Adrenal gland (tissue), 9 donors: ENCODE measurements at regions not wholly inside any gene's neighbourhood (a gene's known extent, or its start where the extent isn't known, plus 50 kb on each side); places are given as distances from the start of the nearest gene placed in this dataset.

Source experiments
- DNase-seq, 7 donors: peaks; one replicate each; pipeline ENCODE4 v3.0.0-alpha.2; 2019 to 2020
- H3K27ac ChIP-seq, 5 donors: fragments of 200-600 bp; sonication (generic) in 4 of 5; 1 replicate in 3 of 5; 2 replicates in 2 of 5; pipeline versions ENCODE4 v1.5.1 to v1.8.0; 2016 to 2020; ENCODE audit warnings: mild to moderate bottlenecking in 1 of 5
- H3K27me3 ChIP-seq: fragments of 200-600 bp; 2 replicates; pipeline ENCODE4 v1.8.0; 2021
- H3K36me3 ChIP-seq, 2 donors: fragments of 200-600 bp; replicated peaks in 1 of 2; 1 replicate in 1 of 2; 2 replicates in 1 of 2; pipeline versions ENCODE4 v1.5.1 to v1.8.0; 2018 to 2022
- H3K4me1 ChIP-seq, 2 donors: fragments of 200-600 bp; replicated peaks in 1 of 2; 1 replicate in 1 of 2; 2 replicates in 1 of 2; pipeline versions ENCODE4 v1.5.1 to v1.8.0; 2018 to 2021
- H3K4me3 ChIP-seq, 4 donors: fragments of 200-600 bp; sonication (generic) in 3 of 4; one replicate each; pipeline ENCODE4 v1.5.1; 2016 to 2018
- H3K9me3 ChIP-seq, 3 donors: fragments of 200-600 bp; sonication (generic) in 1 of 3; replicated peaks in 1 of 3; 1 replicate in 2 of 3; 2 replicates in 1 of 3; pipeline versions ENCODE4 v1.5.1 to v1.8.0; 2016 to 2021
- CTCF ChIP-seq, 6 experiments: fragments of 450-650 bp in 4 of 6; fragments of 200-600 bp in 2 of 6; sonication (generic) in 1 of 6; IDR thresholded peaks; 1 replicate in 5 of 6; 2 replicates in 1 of 6; pipeline versions ENCODE4 v1.5.1 to v1.8.0; 2016 to 2021; ENCODE audit warnings: antibody characterized with exemption in 6 of 6, mild to moderate bottlenecking in 2 of 6, moderate library complexity in 1 of 6
- POLR2A ChIP-seq, 2 donors: fragments of 450-650 bp; IDR thresholded peaks; one replicate each; pipeline ENCODE4 v1.6.1; 2017; ENCODE audit warnings: antibody characterized with exemption in 2 of 2, mild to moderate bottlenecking in 2 of 2, moderate library complexity in 1 of 2
- WGBS, 4 donors: extraction: QIAGEN DNeasy Blood & Tissue Kit in 2 of 4; methylation state at CpG; one replicate each; pipeline versions ENCODE4 v1.1.5 to v1.1.7; 2013 to 2017; 5-methylcytosine and 5-hydroxymethylcytosine counted together
- intact Hi-C, 2 donors: fragments of 100-400 bp; cut with DNase I; formaldehyde crosslinking; loops; one replicate each; pipeline versions ENCODE4 v1.14.1 to v1.15.0; 2022 to 2023
- donor health status: healthy with polysubstance abuse.
- donor health status: Bipolar disorder and iron deficiency.
- donor health status: DM: yes; HTN: yes; CAD: no.
- donor health status: DM: no; HTN: no; CAD: no.
- donor health status: DM: no; HTN: no; CAD: no.

- Histone ChIP-seq H3K4me1 (peaks cover 12 to 17% of the 10 kb centered on the region in 2 donors), H3K27ac (no peak overlapping the region), H3K4me3 (no peak overlapping the region), H3K36me3 (no peaks in the 10 kb centered on the region), H3K27me3 (no peaks in the 10 kb centered on the region), H3K9me3 (no peaks in the 10 kb centered on the region)
- intact Hi-C loops, result no loop called here
- WGBS, 4 donors, result 91 to 96% (median 94%) methylated on average over 8 of the region's 8 CpGs
- TF ChIP-seq CTCF (IDR thresholded peaks at IDR 0.05) (no peak), POLR2A (IDR thresholded peaks at IDR 0.05) (no peak)
- DNase-seq, result peak in 4 of 7 donors; percentile 5 to 36 (median 8)
Observed at GRCh38 chr1:22327411-22327810, 124.2 kb upstream of the ZBTB40 start.

- H3K4me1 ChIP-seq, result peaks cover 12 to 17% of the 10 kb centered on the region in 2 donors
- H3K27ac ChIP-seq, result peak overlapping the region in 4 of 5 donors; percentile 11 to 77 (median 68)
- H3K9me3 ChIP-seq, result no peaks in the 10 kb centered on the region
- H3K4me3 ChIP-seq, result no peak overlapping the region
- DNase-seq, result peak; percentile 31 to 67 (median 47)
- intact Hi-C loops, result no loop called here
- H3K36me3 ChIP-seq, result no peaks in the 10 kb centered on the region
- 30 to 36% (median 32%) methylated on average over 16 to 17 of the region's 17 CpGs for WGBS, 4 donors
- no peaks in the 10 kb centered on the region for H3K27me3 ChIP-seq
- TF ChIP-seq CTCF (IDR thresholded peaks at IDR 0.05), result no peak
- no peak for TF ChIP-seq POLR2A (IDR thresholded peaks at IDR 0.05)
Observed at GRCh38 chr1:22328331-22329147, 123.1 kb upstream of the ZBTB40 start.

GRCh38 chr1:22329148-22329515, 122.5 kb upstream of the ZBTB40 start:
- peak in 4 of 7 donors; percentile 13 to 24 (median 22) for DNase-seq
- Histone ChIP-seq H3K4me1 (peaks cover 12 to 17% of the 10 kb centered on the region in 2 donors), H3K36me3 (no peaks in the 10 kb centered on the region), H3K9me3 (no peaks in the 10 kb centered on the region), H3K4me3 (no peak overlapping the region), H3K27me3 (no peaks in the 10 kb centered on the region), H3K27ac (peak overlapping the region in 4 of 5 donors; percentile 11 to 77 (median 68))
- no peak for TF ChIP-seq CTCF (IDR thresholded peaks at IDR 0.05)
- no peak for TF ChIP-seq POLR2A (IDR thresholded peaks at IDR 0.05)
- WGBS, 4 donors, result 42 to 58% (median 55%) methylated on average over 8 to 9 of the region's 9 CpGs
- intact Hi-C loops, result no loop called here

GRCh38 chr1:22330092-22330759, 121.4 kb upstream of the ZBTB40 start:
- intact Hi-C loops, result no loop called here
- peak overlapping the region in 1 of 5 donors; percentile 8 for H3K27ac ChIP-seq
- no peaks in the 10 kb centered on the region for H3K27me3 ChIP-seq
- WGBS, 4 donors, result 82 to 91% (median 87%) methylated on average over 9 to 13 of the region's 13 CpGs
- peak in 4 of 7 donors; percentile 9 to 34 (median 10) for DNase-seq
- peaks cover 12 to 17% of the 10 kb centered on the region in 2 donors for H3K4me1 ChIP-seq
- no peaks in the 10 kb centered on the region for H3K9me3 ChIP-seq
- H3K36me3 ChIP-seq, result no peaks in the 10 kb centered on the region
- no peak overlapping the region for H3K4me3 ChIP-seq
- no peak for TF ChIP-seq POLR2A (IDR thresholded peaks at IDR 0.05)
- TF ChIP-seq CTCF (IDR thresholded peaks at IDR 0.05), result no peak
